ENCODE measurements at regions not wholly inside any gene's neighbourhood (a gene's known extent, or its start where the extent isn't known, plus 50 kb on each side); places are given as distances from the start of the nearest gene placed in this dataset.

DNA sequence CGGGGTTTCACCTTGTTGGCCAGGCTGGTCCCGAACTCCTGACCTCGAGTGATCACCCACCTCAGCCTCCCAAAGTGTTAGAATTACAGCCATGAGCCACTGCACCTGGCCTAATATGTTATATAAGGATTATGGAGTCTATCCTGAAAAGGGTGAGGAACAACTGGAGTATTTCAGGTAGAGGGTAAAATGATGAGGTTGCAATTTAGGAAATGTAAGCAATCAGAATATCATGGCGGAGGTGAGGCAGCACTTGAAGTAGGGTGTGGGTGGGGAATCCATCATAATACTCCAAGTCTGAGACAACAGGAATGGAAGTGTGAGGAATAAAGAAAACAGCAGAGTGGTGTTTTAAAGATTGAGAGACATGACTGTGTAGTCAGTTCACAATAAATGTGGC is 582.2 kb downstream of the FGF9 start:
- TF ChIP-seq, protein P1, sequence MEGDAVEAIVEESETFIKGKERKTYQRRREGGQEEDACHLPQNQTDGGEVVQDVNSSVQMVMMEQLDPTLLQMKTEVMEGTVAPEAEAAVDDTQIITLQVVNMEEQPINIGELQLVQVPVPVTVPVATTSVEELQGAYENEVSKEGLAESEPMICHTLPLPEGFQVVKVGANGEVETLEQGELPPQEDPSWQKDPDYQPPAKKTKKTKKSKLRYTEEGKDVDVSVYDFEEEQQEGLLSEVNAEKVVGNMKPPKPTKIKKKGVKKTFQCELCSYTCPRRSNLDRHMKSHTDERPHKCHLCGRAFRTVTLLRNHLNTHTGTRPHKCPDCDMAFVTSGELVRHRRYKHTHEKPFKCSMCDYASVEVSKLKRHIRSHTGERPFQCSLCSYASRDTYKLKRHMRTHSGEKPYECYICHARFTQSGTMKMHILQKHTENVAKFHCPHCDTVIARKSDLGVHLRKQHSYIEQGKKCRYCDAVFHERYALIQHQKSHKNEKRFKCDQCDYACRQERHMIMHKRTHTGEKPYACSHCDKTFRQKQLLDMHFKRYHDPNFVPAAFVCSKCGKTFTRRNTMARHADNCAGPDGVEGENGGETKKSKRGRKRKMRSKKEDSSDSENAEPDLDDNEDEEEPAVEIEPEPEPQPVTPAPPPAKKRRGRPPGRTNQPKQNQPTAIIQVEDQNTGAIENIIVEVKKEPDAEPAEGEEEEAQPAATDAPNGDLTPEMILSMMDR (IDR thresholded peaks at IDR 0.05): no peak
- TF ChIP-seq POLR2A (IDR thresholded peaks at IDR 0.05): no peak
